IPS-18a (cell line): ENCODE measurements at regions not wholly inside any gene's neighbourhood (a gene's known extent, or its start where the extent isn't known, plus 50 kb on each side); places are given as distances from the start of the nearest gene placed in this dataset.

Experiments used
- H3K27ac ChIP-seq: one replicate; pipeline ENCODE4 v1.5.1; 2013; ENCODE audit warnings: low read length
- H3K27me3 ChIP-seq: one replicate; pipeline ENCODE4 v1.6.1; 2013; ENCODE audit warnings: mild to moderate bottlenecking, low read length; ENCODE audit not compliant: control insufficient read depth, insufficient read depth
- H3K36me3 ChIP-seq: one replicate; pipeline ENCODE4 v1.6.1; 2013; ENCODE audit warnings: low read depth, low read length; ENCODE audit not compliant: control insufficient read depth
- H3K4me1 ChIP-seq: one replicate; pipeline ENCODE4 v1.6.1; 2013; ENCODE audit warnings: low read depth, low read length; ENCODE audit not compliant: control insufficient read depth
- H3K4me3 ChIP-seq: one replicate; pipeline ENCODE4 v1.5.1; 2013; ENCODE audit warnings: low read length
- H3K9ac ChIP-seq: one replicate; pipeline ENCODE4 v1.6.1; 2013; ENCODE audit warnings: mild to moderate bottlenecking, low read length, moderate library complexity
- H3K9me3 ChIP-seq: one replicate; pipeline ENCODE4 v1.6.1; 2013; ENCODE audit warnings: low read depth, low read length; ENCODE audit not compliant: control insufficient read depth

GRCh38 chr12:83349907-83350611, 663.4 kb downstream of the TMTC2 start:
- no peak overlapping the region for H3K9ac ChIP-seq
- H3K9me3 ChIP-seq: no peaks in the 10 kb centered on the region
- H3K4me1 ChIP-seq: no peaks in the 10 kb centered on the region
- no peak overlapping the region for H3K4me3 ChIP-seq
- no peak overlapping the region for H3K27ac ChIP-seq
- H3K27me3 ChIP-seq: no peaks in the 10 kb centered on the region
- H3K36me3 ChIP-seq: no peaks in the 10 kb centered on the region

DNA sequence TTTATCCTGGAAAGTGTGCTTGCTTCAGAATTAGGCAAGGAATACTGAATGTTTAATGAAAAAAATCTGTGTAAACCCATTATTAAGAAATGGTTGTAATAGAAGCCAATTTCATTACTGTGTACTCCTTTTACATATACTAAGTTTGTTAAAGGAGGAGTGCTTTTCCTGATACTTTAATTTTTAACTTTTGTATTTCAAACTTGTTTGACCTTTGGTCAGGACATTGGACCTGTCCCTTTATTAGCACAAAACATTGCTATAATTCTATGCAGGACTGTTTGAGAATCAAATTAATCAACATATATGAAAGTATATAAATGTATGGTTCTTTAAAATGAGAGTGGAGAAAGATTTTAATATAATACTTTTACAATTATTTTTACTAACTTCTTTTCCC, 659.6 kb downstream of the TMTC2 start:
- no peaks in the 10 kb centered on the region for H3K9me3 ChIP-seq
- no peak overlapping the region for H3K9ac ChIP-seq
- H3K4me1 ChIP-seq: no peaks in the 10 kb centered on the region
- no peaks in the 10 kb centered on the region for H3K27me3 ChIP-seq
- H3K27ac ChIP-seq: no peak overlapping the region
- H3K4me3 ChIP-seq: no peak overlapping the region
- H3K36me3 ChIP-seq: no peaks in the 10 kb centered on the region

GRCh38 chr12:83343767-83344166, 657.1 kb downstream of the TMTC2 start:
- Histone ChIP-seq H3K27me3 (no peaks in the 10 kb centered on the region), H3K9me3 (no peaks in the 10 kb centered on the region), H3K4me1 (no peaks in the 10 kb centered on the region), H3K9ac (no peak overlapping the region), H3K36me3 (no peaks in the 10 kb centered on the region), H3K4me3 (no peak overlapping the region), H3K27ac (no peak overlapping the region)

DNA sequence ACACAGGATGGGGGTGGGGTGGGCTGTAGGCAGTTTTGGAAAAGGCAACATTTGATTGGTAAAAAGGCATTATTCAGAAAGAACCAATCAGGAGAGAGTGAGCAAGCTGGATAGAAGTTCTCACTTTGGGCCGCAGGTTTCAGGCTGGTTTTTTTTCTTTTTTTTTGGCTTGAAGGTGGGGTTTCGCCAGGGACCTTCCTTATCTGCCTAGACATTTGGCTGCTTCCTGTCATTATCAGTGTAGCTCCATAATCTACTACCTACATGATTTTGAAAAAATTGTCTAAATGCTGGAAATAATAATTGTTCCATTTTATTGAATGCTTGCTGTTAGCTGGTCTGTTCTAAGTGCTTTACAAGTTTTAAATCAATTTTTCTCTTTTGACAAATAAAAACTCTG, 649.0 kb downstream of the TMTC2 start:
- Histone ChIP-seq H3K9ac (no peak overlapping the region), H3K27me3 (no peaks in the 10 kb centered on the region), H3K4me3 (no peak overlapping the region), H3K36me3 (no peaks in the 10 kb centered on the region), H3K9me3 (no peaks in the 10 kb centered on the region), H3K4me1 (no peaks in the 10 kb centered on the region), H3K27ac (no peak overlapping the region)

GRCh38 chr12:83326666-83327065, 640.0 kb downstream of the TMTC2 start:
- H3K36me3 ChIP-seq: no peaks in the 10 kb centered on the region
- H3K27me3 ChIP-seq: no peaks in the 10 kb centered on the region
- no peak overlapping the region for H3K9ac ChIP-seq
- H3K9me3 ChIP-seq: no peaks in the 10 kb centered on the region
- no peak overlapping the region for H3K4me3 ChIP-seq
- no peaks in the 10 kb centered on the region for H3K4me1 ChIP-seq
- H3K27ac ChIP-seq: no peak overlapping the region

GRCh38 chr12:83323866-83324265, 637.2 kb downstream of the TMTC2 start:
- Histone ChIP-seq H3K27me3 (no peaks in the 10 kb centered on the region), H3K27ac (no peak overlapping the region), H3K9ac (no peak overlapping the region), H3K4me1 (no peaks in the 10 kb centered on the region), H3K9me3 (no peaks in the 10 kb centered on the region), H3K4me3 (no peak overlapping the region), H3K36me3 (no peaks in the 10 kb centered on the region)

- Histone ChIP-seq H3K36me3 (no peaks in the 10 kb centered on the region), H3K4me3 (no peak overlapping the region), H3K9ac (no peak overlapping the region), H3K27ac (no peak overlapping the region), H3K27me3 (no peaks in the 10 kb centered on the region), H3K9me3 (no peaks in the 10 kb centered on the region), H3K4me1 (no peaks in the 10 kb centered on the region)
These were observed 636.1 kb downstream of the TMTC2 start for GRCh38 chr12:83322809-83323208.

DNA sequence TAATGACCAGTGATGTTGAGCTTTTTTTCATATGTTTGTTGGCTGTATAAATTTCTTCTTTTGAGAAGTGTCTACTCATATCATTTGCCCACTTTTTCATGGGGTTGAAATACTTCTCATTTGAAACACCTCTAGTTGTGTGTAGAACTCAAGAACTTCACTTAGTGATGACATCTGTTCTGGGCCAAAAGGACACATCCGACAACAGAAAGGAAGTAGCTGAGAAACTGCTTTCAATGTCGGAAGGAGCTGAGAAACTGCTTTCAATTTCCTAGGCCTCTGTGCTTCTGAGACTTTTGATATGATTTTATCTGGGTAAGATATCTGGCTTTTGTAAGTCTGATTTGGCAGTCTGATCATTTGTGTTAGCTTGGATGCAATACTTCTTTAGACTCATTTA, 635.3 kb downstream of the TMTC2 start:
- Histone ChIP-seq H3K4me3 (no peak overlapping the region), H3K9ac (no peak overlapping the region), H3K27me3 (no peaks in the 10 kb centered on the region), H3K27ac (no peak overlapping the region), H3K9me3 (no peaks in the 10 kb centered on the region), H3K4me1 (no peaks in the 10 kb centered on the region), H3K36me3 (no peaks in the 10 kb centered on the region)

- Histone ChIP-seq H3K9ac (no peak overlapping the region), H3K4me3 (no peak overlapping the region), H3K9me3 (no peaks in the 10 kb centered on the region), H3K27me3 (no peaks in the 10 kb centered on the region), H3K36me3 (no peaks in the 10 kb centered on the region), H3K4me1 (no peaks in the 10 kb centered on the region), H3K27ac (no peak overlapping the region)
These were observed 633.6 kb downstream of the TMTC2 start for GRCh38 chr12:83320350-83320749.

GRCh38 chr12:83318386-83319098, 631.8 kb downstream of the TMTC2 start:
- H3K36me3 ChIP-seq: no peaks in the 10 kb centered on the region
- no peak overlapping the region for H3K4me3 ChIP-seq
- no peaks in the 10 kb centered on the region for H3K9me3 ChIP-seq
- no peaks in the 10 kb centered on the region for H3K4me1 ChIP-seq
- H3K9ac ChIP-seq: no peak overlapping the region
- H3K27ac ChIP-seq: no peak overlapping the region
- no peaks in the 10 kb centered on the region for H3K27me3 ChIP-seq

DNA sequence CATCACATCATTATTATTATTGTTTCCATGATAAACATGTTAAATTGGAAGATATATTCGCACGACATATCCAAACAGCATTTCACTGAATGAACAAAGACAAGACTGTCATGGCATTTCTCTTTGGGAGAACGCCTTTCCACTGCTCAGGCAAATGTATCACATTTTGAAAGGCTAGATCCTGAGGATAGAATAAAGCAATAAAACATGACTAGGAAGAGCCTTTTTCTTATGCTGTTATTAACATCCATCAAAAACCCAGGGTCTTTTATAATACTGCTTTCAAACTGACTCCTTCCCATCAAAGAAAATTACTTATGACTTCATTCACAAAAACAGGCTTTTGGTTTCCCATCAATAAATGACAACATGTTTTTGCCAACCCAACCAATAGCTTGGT, 630.9 kb downstream of the TMTC2 start:
- H3K36me3 ChIP-seq: no peaks in the 10 kb centered on the region
- H3K27ac ChIP-seq: no peak overlapping the region
- H3K4me1 ChIP-seq: no peaks in the 10 kb centered on the region
- no peak overlapping the region for H3K4me3 ChIP-seq
- no peaks in the 10 kb centered on the region for H3K9me3 ChIP-seq
- H3K27me3 ChIP-seq: no peaks in the 10 kb centered on the region
- no peak overlapping the region for H3K9ac ChIP-seq

DNA sequence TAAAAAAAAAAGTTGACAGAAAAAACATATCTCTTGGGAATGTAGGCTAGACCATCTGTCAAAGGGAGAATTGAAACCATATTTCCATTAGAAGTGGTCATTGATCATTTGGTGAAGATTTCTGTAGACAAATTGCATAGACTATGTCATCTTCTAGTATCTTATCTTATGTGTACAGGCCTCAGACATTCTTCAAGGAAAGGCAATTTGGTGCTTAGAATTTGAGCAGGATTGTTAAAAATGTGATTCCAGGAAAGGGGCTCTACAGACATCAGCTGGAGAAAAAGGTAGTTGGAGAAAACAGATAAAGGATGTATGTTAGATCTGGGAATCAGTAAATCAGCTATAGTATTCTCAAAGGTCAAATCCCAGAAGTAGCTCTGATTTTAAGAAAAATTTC, 627.1 kb downstream of the TMTC2 start:
- H3K9ac ChIP-seq: no peak overlapping the region
- H3K9me3 ChIP-seq: no peaks in the 10 kb centered on the region
- no peak overlapping the region for H3K27ac ChIP-seq
- H3K4me1 ChIP-seq: no peaks in the 10 kb centered on the region
- H3K27me3 ChIP-seq: no peaks in the 10 kb centered on the region
- no peaks in the 10 kb centered on the region for H3K36me3 ChIP-seq
- no peak overlapping the region for H3K4me3 ChIP-seq
